SJCRH30 (cell line): ENCODE measurements at regions not wholly inside any gene's neighbourhood (a gene's known extent, or its start where the extent isn't known, plus 50 kb on each side); places are given as distances from the start of the nearest gene placed in this dataset.

ENCODE experiments used
- DNase-seq, 2 experiments: peaks; one replicate each; pipeline ENCODE4 v3.0.0-alpha.2; 2015 to 2020
- H3K27ac ChIP-seq: fragments of 250-450 bp; sonication (Bioruptor Pico); 2 replicates; pipeline ENCODE4 v1.5.1; 2020; ENCODE audit warnings: mild to moderate bottlenecking, moderate library complexity
- H3K27me3 ChIP-seq: fragments of 250-450 bp; sonication (Bioruptor Pico); 2 replicates; pipeline ENCODE4 v1.5.1; 2020; ENCODE audit warnings: mild to moderate bottlenecking, moderate library complexity
- H3K36me3 ChIP-seq: fragments of 250-450 bp; sonication (Bioruptor Pico); 2 replicates; pipeline ENCODE4 v1.5.1; 2020; ENCODE audit warnings: mild to moderate bottlenecking, moderate library complexity
- H3K4me1 ChIP-seq: fragments of 250-450 bp; sonication (Bioruptor Pico); 2 replicates; pipeline ENCODE4 v1.5.1; 2020; ENCODE audit warnings: mild to moderate bottlenecking, moderate library complexity
- H3K4me3 ChIP-seq: fragments of 250-450 bp; sonication (Bioruptor Pico); 2 replicates; pipeline ENCODE4 v1.5.1; 2020; ENCODE audit warnings: mild to moderate bottlenecking, moderate library complexity
- H3K9me3 ChIP-seq: fragments of 250-450 bp; sonication (Bioruptor Pico); replicated peaks from 2 replicates; pipeline ENCODE4 v1.5.1; 2020; ENCODE audit warnings: mild to moderate bottlenecking, moderate library complexity

GRCh38 chr2:21916934-21917522 is 793.3 kb downstream of the TDRD15 start:
- H3K27me3 ChIP-seq: no peaks in the 10 kb centered on the region
- no peaks in the 10 kb centered on the region for H3K36me3 ChIP-seq
- H3K27ac ChIP-seq: no peak overlapping the region
- no peaks in the 10 kb centered on the region for H3K4me1 ChIP-seq
- no peak overlapping the region for H3K4me3 ChIP-seq
- H3K9me3 ChIP-seq: no peaks in the 10 kb centered on the region
- peak in 1 of 2 experiments; percentile 50 for DNase-seq

- H3K4me3 ChIP-seq: no peak overlapping the region
- H3K4me1 ChIP-seq: no peaks in the 10 kb centered on the region
- H3K36me3 ChIP-seq: no peaks in the 10 kb centered on the region
- no peak for DNase-seq
- no peaks in the 10 kb centered on the region for H3K9me3 ChIP-seq
- H3K27me3 ChIP-seq: no peaks in the 10 kb centered on the region
- no peak overlapping the region for H3K27ac ChIP-seq
Observed at GRCh38 chr2:21920721-21921120, 797.0 kb downstream of the TDRD15 start.

- DNase-seq: no peak
- no peaks in the 10 kb centered on the region for H3K36me3 ChIP-seq
- H3K27me3 ChIP-seq: no peaks in the 10 kb centered on the region
- H3K4me3 ChIP-seq: no peak overlapping the region
- no peak overlapping the region for H3K27ac ChIP-seq
- H3K4me1 ChIP-seq: no peaks in the 10 kb centered on the region
- H3K9me3 ChIP-seq: no peaks in the 10 kb centered on the region
Observed at GRCh38 chr2:21924640-21925285, 801.0 kb downstream of the TDRD15 start.

GRCh38 chr2:21928292-21928691 is 804.5 kb downstream of the TDRD15 start:
- Histone ChIP-seq H3K27me3 (no peaks in the 10 kb centered on the region), H3K27ac (no peak overlapping the region), H3K36me3 (no peaks in the 10 kb centered on the region), H3K4me1 (no peaks in the 10 kb centered on the region), H3K4me3 (no peak overlapping the region), H3K9me3 (no peaks in the 10 kb centered on the region)
- peak in 1 of 2 experiments; percentile 25 for DNase-seq

DNA sequence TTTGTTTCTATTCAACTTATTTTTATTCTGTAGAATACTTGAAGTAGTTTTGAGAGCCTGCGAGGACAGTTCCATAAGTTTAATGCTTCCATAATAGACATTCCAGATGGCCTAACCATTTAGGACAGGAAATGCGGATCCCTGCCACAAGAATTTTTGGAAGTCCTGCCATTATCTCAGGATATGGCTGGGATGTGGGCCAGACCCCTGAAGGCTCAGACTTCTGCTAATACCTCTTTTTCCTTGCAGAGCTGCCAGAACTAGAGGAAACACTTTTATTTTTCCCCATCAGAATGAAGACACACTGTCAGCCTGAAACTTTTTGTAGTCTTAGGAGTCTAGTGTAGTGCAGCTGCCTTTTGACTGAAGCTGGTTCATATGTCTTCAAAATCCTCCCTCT is 806.5 kb downstream of the TDRD15 start:
- no peak overlapping the region for H3K27ac ChIP-seq

GRCh38 chr2:21939967-21940366 is 816.2 kb downstream of the TDRD15 start:
- no peak for DNase-seq
- Histone ChIP-seq H3K4me3 (no peak overlapping the region), H3K4me1 (no peaks in the 10 kb centered on the region), H3K27ac (no peak overlapping the region), H3K9me3 (no peaks in the 10 kb centered on the region), H3K27me3 (no peaks in the 10 kb centered on the region), H3K36me3 (no peaks in the 10 kb centered on the region)

More for the DNA sequence above, 806.5 kb downstream of the TDRD15 start:
- no peaks in the 10 kb centered on the region for H3K4me1 ChIP-seq
- H3K27me3 ChIP-seq: no peaks in the 10 kb centered on the region
- H3K36me3 ChIP-seq: no peaks in the 10 kb centered on the region
- no peak for DNase-seq
- no peak overlapping the region for H3K4me3 ChIP-seq
- H3K9me3 ChIP-seq: no peaks in the 10 kb centered on the region

GRCh38 chr2:21944536-21944935 is 820.8 kb downstream of the TDRD15 start:
- no peaks in the 10 kb centered on the region for H3K27me3 ChIP-seq
- no peak for DNase-seq
- no peaks in the 10 kb centered on the region for H3K36me3 ChIP-seq
- H3K4me1 ChIP-seq: no peaks in the 10 kb centered on the region
- no peaks in the 10 kb centered on the region for H3K9me3 ChIP-seq
- H3K27ac ChIP-seq: no peak overlapping the region
- H3K4me3 ChIP-seq: no peak overlapping the region

DNA sequence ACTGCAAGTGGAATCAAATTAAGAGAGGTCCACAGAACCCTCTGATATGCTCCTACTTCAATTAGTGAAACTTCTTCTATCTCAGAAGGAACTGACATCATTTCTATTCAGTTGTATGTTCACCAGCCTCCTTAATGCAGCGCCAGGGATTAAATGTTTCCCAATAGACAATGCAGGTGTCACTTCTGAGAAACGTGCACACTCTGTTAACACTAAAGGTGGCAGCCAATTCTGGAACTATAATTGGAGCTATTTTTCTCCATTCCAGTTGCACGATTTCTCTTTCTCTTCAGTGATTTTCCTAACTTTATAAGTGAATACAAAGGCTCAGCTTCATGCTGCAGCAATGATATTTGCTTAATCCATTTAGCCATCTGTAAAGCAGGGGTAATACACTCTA is 821.9 kb downstream of the TDRD15 start:
- no peak overlapping the region for H3K4me3 ChIP-seq
- no peaks in the 10 kb centered on the region for H3K9me3 ChIP-seq
- no peaks in the 10 kb centered on the region for H3K4me1 ChIP-seq
- H3K27ac ChIP-seq: no peak overlapping the region
- no peak for DNase-seq
- H3K27me3 ChIP-seq: no peaks in the 10 kb centered on the region
- no peaks in the 10 kb centered on the region for H3K36me3 ChIP-seq

DNA sequence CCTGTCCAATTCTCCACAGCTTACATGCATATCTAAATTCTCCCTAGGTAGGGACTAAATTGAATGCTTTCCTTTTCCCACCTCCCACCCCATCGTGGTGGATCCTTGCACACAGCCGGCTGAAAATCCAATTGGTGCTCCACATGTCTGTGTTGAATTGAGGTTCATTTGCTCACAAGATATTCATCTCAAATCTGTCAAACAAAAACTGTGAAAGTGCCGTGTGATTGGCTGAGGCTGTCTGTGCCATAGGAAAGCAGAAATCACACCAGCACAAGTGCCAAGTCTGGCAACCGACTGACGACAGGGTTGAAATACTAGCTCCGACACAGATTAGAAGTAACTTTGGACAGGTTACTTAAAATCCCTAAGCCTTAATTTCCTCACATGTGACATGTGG is 823.3 kb downstream of the TDRD15 start:
- DNase-seq: no peak

GRCh38 chr2:21966139-21966538 is 842.4 kb downstream of the TDRD15 start:
- no peaks in the 10 kb centered on the region for H3K36me3 ChIP-seq
- H3K27me3 ChIP-seq: no peaks in the 10 kb centered on the region
- DNase-seq: no peak

More for the DNA sequence above, 823.3 kb downstream of the TDRD15 start:
- Histone ChIP-seq H3K27me3 (no peaks in the 10 kb centered on the region; the same call in 1 of the 2 replicates), H3K4me3 (no peak overlapping the region), H3K27ac (no peak overlapping the region), H3K36me3 (no peaks in the 10 kb centered on the region), H3K9me3 (no peaks in the 10 kb centered on the region), H3K4me1 (no peaks in the 10 kb centered on the region)

GRCh38 chr2:21970971-21971370 is 847.2 kb downstream of the TDRD15 start:
- Histone ChIP-seq H3K36me3 (no peaks in the 10 kb centered on the region), H3K4me3 (no peak overlapping the region), H3K4me1 (no peaks in the 10 kb centered on the region; the same call in 1 of the 2 replicates), H3K27me3 (no peaks in the 10 kb centered on the region), H3K27ac (no peak overlapping the region), H3K9me3 (no peaks in the 10 kb centered on the region)
- no peak for DNase-seq

More at GRCh38 chr2:21966139-21966538, 842.4 kb downstream of the TDRD15 start:
- no peaks in the 10 kb centered on the region; the same call in 1 of the 2 replicates for H3K4me1 ChIP-seq
- no peaks in the 10 kb centered on the region; the same call in 1 of the 2 replicates for H3K9me3 ChIP-seq
- H3K27ac ChIP-seq: no peak overlapping the region
- no peak overlapping the region for H3K4me3 ChIP-seq

GRCh38 chr2:21972586-21972985 is 848.8 kb downstream of the TDRD15 start:
- H3K27me3 ChIP-seq: no peaks in the 10 kb centered on the region
- no peak overlapping the region for H3K4me3 ChIP-seq
- no peak for DNase-seq
- H3K4me1 ChIP-seq: no peaks in the 10 kb centered on the region; the same call in 1 of the 2 replicates
- H3K36me3 ChIP-seq: no peaks in the 10 kb centered on the region
- H3K27ac ChIP-seq: no peak overlapping the region
- no peaks in the 10 kb centered on the region for H3K9me3 ChIP-seq

GRCh38 chr2:21981127-21981526 is 857.4 kb downstream of the TDRD15 start:
- no peak overlapping the region for H3K4me3 ChIP-seq
- H3K9me3 ChIP-seq: 0 out of 2 replicates have a peak, but pooled peaks cover 3% of the 10 kb centered on the region
- H3K36me3 ChIP-seq: no peaks in the 10 kb centered on the region
- no peaks in the 10 kb centered on the region for H3K27me3 ChIP-seq
- no peak for DNase-seq
- no peaks in the 10 kb centered on the region for H3K4me1 ChIP-seq
- no peak overlapping the region for H3K27ac ChIP-seq

DNA sequence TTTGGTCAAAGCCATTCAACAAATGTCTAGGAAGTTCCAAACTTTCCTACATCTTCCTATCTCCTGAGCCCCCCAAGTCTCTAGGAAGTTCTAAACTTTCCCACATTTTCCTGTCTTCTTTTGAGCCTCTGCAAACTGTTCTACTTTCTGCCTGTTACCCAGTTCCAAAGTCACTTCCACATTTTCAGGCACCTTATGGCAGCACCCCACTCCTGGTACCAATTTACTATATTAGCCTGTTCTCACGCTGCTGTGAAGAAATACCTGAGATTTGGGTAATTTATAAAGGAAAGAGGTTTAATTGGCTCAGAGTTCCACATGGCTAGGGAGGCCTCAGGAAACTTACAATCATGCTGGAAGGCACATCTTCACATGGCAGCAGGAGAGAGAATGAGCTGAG is 869.2 kb downstream of the TDRD15 start:
- no peak for DNase-seq
- H3K27ac ChIP-seq: no peak overlapping the region
- no peaks in the 10 kb centered on the region for H3K27me3 ChIP-seq
- no peaks in the 10 kb centered on the region for H3K36me3 ChIP-seq
- H3K9me3 ChIP-seq: no peaks in the 10 kb centered on the region
- no peak overlapping the region for H3K4me3 ChIP-seq
- no peaks in the 10 kb centered on the region for H3K4me1 ChIP-seq

DNA sequence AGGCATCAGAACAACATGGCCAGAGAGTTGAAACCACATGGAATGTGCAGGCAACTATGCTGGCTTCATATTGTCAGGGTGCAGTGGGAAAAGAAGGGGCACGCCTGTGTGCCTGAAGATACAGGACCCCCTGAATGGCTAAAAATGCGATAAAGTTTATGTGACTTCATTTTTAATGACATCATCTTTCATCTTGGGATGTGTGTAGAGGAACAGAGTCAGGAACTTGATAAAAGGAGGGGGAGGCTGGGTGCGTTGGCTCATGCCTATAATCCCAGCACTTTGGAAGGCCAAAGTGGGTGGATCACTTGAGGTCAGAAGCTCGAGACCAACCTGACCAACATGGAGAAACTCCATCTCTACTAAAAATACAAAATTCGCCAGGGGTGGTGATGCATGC is 872.6 kb downstream of the TDRD15 start:
- no peaks in the 10 kb centered on the region for H3K36me3 ChIP-seq
- H3K4me3 ChIP-seq: no peak overlapping the region
- no peaks in the 10 kb centered on the region for H3K27me3 ChIP-seq
- H3K27ac ChIP-seq: no peak overlapping the region
- H3K9me3 ChIP-seq: no peaks in the 10 kb centered on the region
- no peaks in the 10 kb centered on the region for H3K4me1 ChIP-seq
- DNase-seq: no peak

GRCh38 chr2:21999522-21999921 is 875.8 kb downstream of the TDRD15 start:
- Histone ChIP-seq H3K4me1 (no peaks in the 10 kb centered on the region), H3K9me3 (no peaks in the 10 kb centered on the region), H3K27ac (no peak overlapping the region), H3K36me3 (no peaks in the 10 kb centered on the region), H3K4me3 (no peak overlapping the region), H3K27me3 (no peaks in the 10 kb centered on the region)
- DNase-seq: no peak
